Medulla oblongata (tissue), 1 donor: ENCODE measurements at regions not wholly inside any gene's neighbourhood (a gene's known extent, or its start where the extent isn't known, plus 50 kb on each side); places are given as distances from the start of the nearest gene placed in this dataset.
"Not testable (repeated sequence)": the region's sequence is repeated elsewhere in the genome, so short reads cannot be mapped to it uniquely, and the experiment has no call there.

ENCODE experiments used
- DNase-seq: peaks from one replicate; pipeline ENCODE4 v3.0.0-alpha.2; 2015; ENCODE audit errors: extremely low spot score

DNA sequence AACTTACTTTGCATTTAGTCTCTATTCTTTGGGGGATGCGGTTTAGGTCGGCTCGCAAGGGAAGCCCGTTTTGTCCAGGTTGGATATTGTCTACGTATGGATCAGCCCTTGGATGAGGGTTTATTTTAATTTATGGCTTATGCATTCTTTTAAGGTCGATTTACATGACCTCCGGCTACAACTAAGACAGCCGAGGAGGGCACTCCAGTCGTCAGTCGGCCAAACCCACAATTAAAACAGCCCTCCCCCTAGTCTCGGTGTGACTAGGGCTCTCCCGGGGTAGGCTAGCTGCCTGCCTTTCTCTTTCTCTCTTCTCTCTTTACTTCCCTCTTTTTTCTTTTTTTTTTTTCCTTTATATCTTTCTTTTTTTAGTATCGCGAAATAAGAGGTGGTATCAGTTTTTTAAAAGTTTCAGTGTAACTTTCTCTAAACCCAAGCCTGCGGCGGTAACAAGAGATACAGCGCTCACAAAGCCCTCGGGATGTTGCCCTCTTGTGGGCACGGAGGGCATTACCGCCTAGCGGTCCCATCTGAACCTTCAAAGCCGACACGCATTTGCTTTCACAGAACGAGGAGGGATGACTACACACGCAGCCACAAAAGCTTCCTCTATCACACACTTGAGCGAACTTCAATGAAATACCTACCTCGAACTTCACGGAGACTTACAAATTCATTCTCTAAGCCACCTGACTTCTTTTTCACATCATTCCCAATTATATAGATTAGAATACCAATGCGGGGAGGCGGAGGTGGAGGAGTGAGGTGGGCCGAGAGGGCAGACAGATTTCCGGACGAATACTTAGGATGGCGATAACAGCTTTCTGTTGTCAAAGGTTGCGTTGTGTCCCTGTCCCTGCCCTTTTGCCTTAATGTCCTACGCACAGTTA is 132.3 kb upstream of the C11orf58 start:
- DNase-seq: peak; percentile 96

- peak; percentile 54 for DNase-seq
These were observed 133.0 kb upstream of the C11orf58 start for GRCh38 chr11:16605389-16605893.

GRCh38 chr11:16604794-16605388 is 133.6 kb upstream of the C11orf58 start:
- peak; percentile 22 for DNase-seq

DNA sequence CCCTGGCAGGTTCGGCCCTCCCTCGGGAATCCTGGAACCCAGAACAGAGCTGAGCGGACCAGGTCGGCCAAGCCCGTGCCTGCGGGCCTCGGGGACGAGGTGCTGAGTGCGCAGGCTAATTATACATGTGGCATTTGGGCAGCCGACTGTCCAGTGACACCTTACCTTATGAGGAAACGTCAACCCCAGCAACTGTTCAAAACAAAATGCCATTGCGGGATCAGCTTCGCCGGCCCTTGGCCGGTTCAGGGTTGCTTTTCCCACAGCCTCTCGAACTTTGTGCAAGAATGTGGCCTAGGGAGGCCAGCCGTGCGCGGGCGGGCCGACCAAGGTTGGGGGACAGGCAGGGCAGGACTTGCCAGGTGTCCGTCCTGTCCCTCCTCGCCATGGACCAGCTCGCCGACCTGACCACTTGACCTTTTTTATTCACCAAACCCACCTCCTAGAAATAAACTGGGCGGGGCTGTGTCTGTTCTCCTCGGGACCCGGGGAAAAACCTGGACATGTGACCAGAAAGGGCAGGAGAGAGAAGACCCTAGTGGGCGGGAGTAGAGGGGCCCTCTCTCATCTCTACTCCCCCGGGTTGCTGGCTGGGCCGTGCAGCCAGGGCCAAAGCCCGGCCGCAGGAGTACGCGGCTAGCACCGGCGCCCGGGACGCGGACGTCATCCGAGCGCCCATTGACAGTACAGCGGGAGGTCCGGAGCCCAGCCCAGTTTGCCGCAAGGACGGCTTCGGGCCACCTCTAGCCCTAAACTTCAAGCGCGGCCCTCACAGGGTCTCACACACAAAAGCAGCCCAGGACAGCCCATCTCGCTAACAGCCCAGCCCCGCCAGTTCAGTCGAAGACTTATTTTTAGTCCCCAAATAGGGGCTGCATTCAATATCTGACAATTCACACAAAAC is 134.3 kb upstream of the C11orf58 start:
- DNase-seq: peak; percentile 45

DNA sequence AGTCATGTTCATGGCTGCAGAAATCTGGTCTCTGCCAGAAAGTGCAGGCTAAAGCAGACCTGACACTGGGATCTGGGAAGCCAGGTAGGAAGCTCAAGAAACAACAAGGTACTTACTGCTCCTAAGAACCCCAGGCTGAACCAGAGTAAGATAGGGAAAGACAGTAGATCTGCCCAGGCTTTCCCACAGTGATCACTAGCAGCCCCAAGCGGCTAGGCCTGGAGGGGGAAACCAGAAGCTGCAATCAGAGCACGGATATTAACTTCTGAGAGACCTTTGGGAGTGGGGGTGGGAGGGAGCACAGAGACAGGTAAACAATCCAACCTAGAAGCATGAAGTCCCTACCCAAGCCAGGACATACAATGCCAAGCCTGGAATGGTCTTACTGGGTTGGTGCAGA is 135.2 kb upstream of the C11orf58 start:
- DNase-seq: peak; percentile 27

DNA sequence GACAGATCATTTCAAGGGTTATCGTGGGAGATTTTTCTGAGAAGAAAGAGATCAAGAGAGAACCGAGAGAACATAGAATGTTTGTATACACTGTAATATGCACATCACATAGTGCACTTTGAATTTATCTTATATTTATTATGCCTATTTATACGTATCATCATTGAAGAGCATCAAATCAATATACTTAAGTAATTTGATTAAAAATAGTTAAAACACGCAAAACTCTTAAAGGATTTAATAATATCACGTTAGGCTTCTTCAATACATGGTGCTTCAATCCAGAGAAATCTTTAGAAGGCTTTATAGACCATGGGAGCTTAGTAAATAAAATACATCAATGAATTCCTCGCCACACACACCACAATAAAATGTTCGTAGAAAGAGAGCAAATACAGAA is 139.5 kb upstream of the C11orf58 start:
- no peak for DNase-seq

DNA sequence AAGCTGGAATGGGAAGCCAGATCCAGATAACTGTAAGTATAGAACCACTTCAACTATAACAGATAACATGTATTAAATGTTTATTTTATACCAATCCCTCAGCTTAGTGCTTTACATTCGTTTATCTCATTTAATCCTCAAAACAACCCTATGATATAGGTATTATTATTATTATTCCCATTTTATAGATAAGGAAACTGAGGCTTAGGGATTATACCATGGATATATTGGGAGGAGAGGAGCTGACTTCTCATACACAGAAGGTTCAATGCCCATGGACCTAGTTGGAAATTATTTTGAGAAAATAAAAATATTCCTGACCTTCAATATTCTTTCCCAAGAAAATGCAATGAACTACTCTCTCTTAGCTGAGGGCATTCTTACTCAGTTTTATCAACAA is 140.4 kb upstream of the C11orf58 start:
- no peak for DNase-seq

- DNase-seq: no peak
These were observed 142.2 kb upstream of the C11orf58 start for GRCh38 chr11:16596231-16596630.

GRCh38 chr11:16591157-16591556 is 147.3 kb upstream of the C11orf58 start:
- no peak for DNase-seq

- peak; percentile 52 for DNase-seq
These were observed 150.8 kb upstream of the C11orf58 start for GRCh38 chr11:16587670-16588069.

DNA sequence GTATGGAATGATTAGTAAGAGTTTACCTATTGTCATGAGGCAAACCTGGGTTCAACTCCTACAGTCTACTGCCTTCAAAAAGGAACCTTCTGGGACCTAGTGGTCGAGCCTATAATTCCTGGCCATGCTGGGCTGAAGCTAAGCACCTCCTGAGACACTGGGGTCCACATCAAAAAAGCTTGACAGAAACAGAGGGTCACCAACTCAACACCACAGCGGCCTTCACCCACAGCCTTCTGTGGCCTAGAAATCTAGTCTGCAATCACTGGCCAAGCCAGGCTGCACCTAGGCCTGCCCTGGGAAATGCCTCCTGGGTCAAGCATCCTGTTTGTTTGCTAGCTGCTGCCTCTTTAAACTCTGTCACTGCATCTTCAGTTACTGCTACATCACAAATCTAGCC is 153.9 kb upstream of the C11orf58 start:
- no peak for DNase-seq

DNA sequence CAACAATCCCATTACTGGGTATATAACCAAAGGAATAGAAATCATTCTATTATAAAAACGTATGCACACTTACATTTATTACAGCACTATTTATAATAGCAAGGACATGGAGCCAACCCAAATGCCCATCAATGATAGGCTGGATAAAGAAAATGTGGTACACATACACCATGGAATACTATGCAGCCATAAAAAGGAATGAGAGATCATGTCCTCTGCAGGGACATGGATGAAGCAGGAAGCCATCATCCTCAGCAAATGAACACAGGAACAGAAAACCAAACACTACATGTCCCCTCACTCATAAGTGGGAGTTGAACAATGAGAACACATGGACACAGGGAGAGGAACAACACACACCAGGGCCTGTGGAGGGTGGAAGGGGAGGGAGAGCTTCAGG is 157.4 kb upstream of the C11orf58 start:
- DNase-seq: not testable (repeated sequence)

- DNase-seq: no peak
These were observed 161.0 kb upstream of the C11orf58 start for GRCh38 chr11:16577490-16577889.

DNA sequence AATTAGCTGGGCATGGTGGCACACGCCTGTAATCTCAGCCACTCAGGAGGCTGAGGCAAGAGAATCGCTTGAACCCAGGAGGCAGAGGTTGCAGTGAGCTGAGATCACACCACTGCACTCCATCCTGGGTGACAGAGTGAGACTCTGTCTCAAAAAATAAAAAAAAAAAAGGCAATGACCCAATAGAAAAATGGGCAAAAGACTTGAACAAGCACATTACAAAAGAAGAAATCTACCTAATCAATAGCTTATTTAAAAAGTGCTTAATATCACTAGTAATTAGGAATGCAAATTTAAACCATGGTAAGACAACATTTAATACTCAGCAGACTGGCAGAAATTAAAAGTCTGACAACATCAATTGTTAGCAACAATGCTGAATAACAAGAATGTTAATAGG is 163.6 kb upstream of the C11orf58 start:
- DNase-seq: not testable (repeated sequence)

DNA sequence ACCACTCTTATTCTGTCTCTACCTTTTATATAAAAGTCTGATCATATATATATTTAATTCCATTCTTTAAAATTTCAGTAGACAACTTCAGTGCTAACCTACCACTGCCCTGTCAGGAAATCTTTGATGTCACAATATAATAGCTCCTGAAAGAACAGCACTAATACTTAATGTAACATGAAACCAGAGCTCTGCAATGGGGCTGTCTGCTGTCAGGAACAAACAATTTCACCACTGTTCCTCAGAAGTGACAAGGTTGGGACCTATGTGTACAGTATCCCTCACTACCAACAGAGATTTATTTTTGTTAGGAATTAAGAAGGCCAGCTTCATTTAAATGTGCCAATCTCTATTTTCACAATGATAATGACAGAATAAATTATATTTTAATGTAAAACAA is 165.5 kb upstream of the C11orf58 start:
- DNase-seq: no peak

DNA sequence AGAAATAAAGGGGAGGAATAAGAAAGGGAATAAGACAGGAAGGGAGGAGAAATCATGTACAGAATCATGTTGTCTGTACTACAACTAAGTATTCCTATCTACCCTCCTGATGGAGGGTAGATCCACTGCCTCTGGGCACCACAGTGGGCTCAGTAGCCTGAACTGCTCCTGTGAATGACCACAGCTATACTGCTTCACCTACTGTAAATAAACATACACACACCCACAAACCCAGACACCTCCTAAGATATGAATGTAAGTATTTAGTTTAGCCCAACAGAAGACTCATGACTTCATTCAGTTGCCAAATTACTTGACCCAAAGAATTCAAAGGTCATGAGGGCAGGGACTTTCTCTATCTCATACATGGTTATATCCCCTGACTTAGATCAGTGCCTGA is 177.3 kb upstream of the C11orf58 start:
- DNase-seq: no peak

- no peak for DNase-seq
These were observed 180.0 kb upstream of the C11orf58 start for GRCh38 chr11:16558494-16558893.

GRCh38 chr11:16555956-16556355 is 182.5 kb upstream of the C11orf58 start:
- DNase-seq: no peak

DNA sequence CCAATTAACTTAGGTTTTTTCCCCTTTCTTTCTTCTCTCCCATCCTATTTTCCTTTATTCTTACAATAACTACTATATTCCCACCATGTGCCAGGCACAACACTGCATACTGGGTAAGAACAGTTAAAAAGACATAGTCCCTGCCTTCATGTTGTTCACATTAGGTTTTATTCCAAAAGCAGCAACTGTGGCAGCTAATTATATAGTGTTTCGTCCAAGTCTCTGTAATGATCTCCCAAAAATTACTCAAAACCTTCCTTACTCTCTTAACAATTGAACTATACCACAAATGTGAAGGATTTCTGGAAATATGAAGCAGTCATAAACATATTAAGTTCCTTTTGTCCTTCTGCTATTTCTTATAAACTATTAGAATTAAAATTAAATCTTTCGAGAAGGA is 184.1 kb upstream of the C11orf58 start:
- DNase-seq: no peak

GRCh38 chr11:16547879-16548278 is 190.6 kb upstream of the C11orf58 start:
- no peak for DNase-seq

DNA sequence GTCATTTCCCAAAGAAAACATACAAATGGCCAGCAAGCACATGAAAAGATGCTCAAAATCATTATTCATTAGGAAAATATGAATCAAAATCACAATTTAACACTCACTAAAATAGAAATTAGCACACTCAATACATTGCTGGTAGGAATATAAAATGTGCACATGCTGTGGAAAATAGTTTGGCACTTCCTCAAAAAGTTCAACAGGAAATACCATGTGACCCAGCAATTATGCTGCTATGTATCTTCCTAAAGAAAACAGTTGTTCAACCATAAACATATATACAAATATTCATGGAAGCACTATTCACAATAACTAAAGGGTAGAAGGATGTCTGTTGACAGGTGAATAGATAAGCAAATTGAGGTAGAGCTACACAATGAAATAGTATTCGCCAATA is 187.3 kb upstream of the SOX6 start:
- no peak for DNase-seq

DNA sequence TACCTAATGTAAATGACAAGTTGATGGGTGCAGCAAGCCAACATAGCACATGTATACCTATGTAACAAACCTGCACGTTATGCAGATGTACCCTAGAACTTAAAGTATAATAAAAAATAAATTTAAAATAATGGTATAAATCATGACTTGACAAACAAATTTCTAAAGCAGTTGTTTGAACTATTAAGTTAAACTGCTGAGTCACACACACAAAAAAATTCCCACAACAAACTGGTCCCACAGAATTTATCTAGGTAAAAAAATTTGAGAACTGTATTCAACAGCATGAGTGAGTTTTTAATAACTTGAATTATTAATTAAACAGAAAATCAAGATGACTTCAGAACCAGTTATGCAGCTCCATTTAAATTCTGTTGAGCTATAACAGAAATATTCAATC is 186.0 kb upstream of the SOX6 start:
- DNase-seq: no peak
